ENCODE measurements at regions not wholly inside any gene's neighbourhood (a gene's known extent, or its start where the extent isn't known, plus 50 kb on each side); places are given as distances from the start of the nearest gene placed in this dataset.

DNA sequence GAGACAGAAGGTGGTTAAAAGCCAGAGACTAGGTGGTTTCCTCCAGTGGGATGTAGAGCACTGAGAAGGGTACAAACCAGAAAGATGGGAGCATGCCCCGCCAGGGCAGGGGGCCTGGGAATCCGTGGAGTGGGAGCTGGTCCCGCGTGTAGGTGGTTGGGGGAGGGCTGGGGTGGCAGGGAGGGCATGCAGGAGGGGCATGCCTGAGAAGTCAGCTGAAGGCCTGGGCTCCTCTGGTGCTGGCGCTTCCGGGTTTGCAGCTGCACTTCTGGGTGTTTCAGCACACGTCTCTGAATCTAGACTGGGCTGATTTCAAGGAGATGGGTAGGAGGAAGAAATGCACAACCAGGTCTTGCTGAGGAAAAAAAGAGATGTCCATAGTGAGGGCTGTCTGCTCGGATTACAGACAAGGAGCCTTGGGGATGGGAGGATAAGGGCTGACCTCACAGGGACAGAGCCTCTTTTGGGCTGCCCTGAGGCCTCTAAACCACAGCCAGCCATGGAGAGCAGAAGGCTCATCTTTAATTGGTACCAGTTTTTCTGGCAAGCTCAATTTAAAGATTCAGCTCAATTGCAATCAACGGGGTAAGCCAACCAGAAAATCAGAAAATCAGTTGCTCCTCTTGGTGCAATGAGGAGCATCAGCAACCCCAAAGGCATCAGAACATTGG lies 151.9 kb downstream of the FAM43A start:
- DNase-seq (ENCODE audit: low spot score) = no peak

DNA sequence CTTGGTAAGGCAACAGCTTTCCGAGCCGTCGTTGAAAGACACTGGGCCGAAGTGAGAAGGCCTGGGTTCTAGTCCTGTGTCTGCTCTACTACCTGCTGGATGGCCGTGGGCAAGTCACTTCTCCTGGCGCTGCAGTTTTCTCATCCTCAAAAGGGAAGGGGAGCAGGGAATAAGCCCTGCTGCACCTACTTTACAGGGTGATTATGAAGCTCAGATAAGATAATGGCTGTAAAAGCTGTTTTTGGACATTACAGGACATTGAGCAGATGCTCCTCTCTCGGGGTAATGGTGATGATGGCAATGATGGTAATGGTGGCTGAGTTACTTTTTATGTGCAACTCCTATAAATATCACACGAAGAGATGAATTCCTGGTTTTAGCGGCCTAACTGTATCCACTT lies 152.6 kb downstream of the FAM43A start:
- DNase-seq (ENCODE audit: low spot score) = no peak

- DNase-seq (ENCODE audit: low spot score) = no peak
Observed at GRCh38 chr3:194840661-194841514, 155.2 kb downstream of the FAM43A start.

GRCh38 chr3:194841515-194841841 lies 155.8 kb downstream of the FAM43A start:
- no peak for DNase-seq (ENCODE audit: low spot score)

GRCh38 chr3:194843556-194843955 lies 157.9 kb downstream of the FAM43A start:
- no peak for DNase-seq (ENCODE audit: low spot score)

DNA sequence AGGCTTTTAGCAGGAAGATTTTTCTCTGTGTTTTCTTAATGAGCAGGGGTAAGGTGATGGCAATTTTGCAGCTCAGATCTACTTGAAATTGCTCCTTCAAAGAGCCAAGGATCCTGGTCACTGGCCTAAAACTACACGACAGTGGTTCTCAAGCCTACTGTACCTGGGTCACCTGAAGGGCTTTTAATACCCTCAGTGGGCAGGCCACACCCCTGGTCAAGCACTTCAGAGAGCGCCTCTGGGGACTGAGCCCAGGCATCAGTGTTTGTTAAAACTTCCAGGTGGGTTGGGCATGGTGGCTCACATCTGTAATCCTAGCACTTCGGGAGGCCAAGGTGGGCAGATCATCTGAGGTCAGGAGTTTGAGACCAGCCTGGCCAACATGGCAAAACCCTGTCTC lies 158.4 kb downstream of the FAM43A start:
- DNase-seq (ENCODE audit: low spot score) = no peak

DNA sequence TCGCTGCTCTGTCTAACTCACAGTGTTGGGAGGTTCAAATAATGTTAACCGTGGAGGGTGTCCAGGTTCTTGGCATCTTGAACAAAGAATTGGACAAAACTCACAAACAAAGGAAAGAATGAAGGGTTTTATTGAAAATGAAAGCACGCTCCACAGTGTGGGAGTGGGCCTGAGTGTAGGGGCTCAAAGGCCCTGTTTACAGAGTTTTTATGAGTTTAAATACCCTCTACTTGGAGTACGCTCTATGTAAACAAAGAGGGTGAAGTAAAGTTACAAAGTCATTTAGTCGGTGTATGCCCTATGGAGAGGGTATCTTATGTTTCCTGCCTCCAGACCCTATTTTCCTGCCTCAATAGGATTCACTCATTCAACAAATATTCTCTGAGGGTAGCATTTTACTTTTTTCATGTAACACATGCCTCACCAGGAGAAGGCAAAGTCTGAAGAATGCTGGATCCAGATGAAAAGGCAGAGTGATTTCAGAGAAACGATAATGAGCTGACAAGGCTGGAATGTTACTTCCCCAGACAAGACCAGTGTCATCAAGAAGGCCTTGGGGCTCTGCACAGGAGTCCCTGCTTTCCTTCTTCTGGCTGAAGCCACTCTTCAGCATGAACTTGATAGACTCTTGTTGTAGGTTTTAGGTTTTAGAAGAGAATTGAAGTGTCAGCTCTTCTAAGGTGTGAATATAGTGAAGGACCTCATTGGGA lies 163.6 kb downstream of the FAM43A start:
- no peak for DNase-seq (ENCODE audit: low spot score)

- no peak for DNase-seq (ENCODE audit: low spot score)
Observed at GRCh38 chr3:194851254-194851653, 165.6 kb downstream of the FAM43A start.

DNA sequence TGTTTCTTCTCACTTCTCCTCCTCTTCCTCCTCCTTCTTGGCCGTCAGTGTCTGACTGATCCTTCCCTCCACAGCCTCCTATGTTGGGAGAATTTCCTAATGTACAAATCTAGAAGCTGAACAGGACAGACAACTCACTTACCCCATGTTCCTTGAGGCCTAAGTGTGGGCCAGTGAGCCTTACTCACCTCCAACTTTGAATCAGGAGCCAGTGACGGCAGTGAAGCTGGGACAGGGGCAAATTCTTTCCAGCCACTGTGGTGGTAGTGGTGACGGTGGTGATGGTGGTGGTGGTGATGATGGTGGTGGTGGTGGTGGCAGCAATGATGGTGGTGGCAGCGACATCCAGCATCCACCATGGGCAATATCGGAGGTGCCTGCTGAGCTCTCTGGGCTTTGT lies 166.3 kb downstream of the FAM43A start:
- no peak for DNase-seq (ENCODE audit: low spot score)

GRCh38 chr3:194852345-194852744 lies 166.7 kb downstream of the FAM43A start:
- no peak for DNase-seq (ENCODE audit: low spot score)

DNA sequence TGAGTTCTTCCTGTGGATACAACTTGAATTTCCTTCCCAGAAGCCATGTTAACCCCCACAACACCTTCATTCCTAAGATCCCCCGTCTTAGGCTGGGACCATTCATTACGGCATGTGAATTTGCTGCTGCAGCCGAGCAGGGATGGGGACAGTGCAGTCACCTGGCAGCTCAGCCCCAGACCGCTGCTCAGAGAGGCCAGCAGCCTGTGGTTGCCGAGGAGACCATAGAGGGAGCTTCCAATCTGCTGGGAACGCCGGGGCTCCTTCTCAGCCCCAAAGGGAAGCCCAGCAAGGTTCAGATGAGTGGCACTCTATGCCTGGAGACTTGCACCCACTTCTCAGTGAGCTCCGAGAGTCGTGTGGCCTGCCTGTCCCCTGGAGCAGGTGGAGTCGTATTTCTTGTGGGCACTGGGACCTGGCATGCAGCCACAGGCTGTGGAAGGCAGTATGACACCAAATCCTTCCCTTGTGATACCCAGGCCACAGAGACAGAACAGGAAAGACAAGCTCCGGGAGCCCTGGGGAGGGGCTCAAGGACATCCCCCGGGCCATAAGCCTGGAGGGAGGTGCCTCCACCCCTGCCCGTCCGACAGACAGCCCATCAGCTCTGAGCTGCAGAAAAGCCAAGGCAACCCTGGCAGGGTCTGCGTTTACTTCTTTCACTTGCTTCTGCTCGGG lies 167.3 kb downstream of the FAM43A start:
- DNase-seq (ENCODE audit: low spot score) = no peak

GRCh38 chr3:194854206-194854605 lies 168.5 kb downstream of the FAM43A start:
- no peak for DNase-seq (ENCODE audit: low spot score)

DNA sequence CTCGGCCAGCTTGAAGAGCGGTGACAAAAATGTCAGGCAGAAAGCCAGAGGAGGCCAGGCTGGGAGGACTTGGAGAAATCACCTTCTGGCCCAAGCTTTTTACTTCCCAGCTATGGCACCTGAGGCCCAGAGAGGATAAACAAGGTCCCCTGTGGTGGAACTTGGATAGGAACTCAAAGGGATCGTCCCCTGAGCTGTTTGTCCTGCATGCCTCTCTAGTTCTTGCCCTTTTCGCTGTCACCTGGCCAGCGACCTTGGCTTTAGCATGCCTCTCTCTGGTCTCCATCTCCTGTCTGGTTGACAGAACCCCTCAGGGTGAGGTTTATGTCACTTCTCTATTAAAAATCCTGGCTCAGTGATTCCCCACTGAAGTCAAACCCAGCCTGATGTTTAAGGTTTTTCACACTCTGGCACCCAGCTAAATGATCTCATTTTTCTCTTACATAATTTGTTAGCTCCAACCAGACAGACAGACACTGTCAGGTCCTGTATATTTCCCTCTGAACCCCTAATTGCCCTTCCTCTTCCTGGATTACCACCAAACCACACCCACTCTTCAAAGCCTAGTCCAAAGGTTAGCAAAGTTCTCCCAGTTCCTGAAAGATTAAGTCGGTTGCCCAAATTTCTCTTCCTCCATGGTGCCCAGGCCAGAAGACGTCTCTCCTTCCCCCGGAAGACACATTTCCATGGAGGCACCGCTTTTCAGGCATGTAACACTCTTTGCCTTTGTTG lies 169.1 kb downstream of the FAM43A start:
- no peak for DNase-seq (ENCODE audit: low spot score)

DNA sequence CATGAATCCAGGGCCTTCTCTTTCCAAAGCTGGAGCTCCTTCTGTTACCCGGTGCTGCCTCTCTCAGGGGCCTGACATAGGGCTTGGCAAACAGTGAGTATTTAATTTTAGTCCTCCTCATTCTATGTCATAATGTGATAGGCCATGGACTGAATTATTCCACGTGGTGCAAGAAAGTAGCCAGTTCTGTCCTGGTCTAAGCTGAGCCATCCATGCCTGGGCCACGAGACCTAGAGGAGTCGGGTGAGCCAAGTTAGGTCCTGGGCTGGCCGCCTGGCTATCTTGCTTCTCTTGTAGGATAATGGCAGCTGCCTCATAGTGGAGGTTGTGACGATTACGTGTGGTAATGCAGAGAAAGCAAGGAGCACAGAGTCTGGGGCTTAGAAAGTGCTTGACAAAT lies 170.6 kb downstream of the FAM43A start:
- DNase-seq (ENCODE audit: low spot score) = no peak

GRCh38 chr3:194857469-194858113 lies 171.9 kb downstream of the FAM43A start:
- DNase-seq (ENCODE audit: low spot score) = no peak

DNA sequence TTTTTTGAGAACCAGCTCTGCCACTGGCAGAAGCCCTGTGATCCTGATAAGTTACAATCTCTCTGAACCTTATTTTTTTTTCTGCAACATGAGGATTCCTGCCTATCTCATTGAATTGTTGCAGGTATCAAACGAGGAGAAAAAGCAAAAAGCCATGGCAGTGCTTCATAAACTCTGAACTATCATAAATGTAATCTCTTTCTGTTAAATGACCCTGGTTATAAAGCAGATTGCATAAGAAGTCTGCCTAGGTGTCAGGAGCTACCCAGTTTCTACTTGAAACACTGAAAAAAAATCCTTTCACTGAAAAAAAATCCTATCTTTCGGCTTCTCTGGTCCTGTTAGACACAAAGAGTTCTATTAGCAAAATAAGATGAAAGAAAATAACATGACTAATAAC lies 172.7 kb downstream of the FAM43A start:
- no peak for DNase-seq (ENCODE audit: low spot score)

DNA sequence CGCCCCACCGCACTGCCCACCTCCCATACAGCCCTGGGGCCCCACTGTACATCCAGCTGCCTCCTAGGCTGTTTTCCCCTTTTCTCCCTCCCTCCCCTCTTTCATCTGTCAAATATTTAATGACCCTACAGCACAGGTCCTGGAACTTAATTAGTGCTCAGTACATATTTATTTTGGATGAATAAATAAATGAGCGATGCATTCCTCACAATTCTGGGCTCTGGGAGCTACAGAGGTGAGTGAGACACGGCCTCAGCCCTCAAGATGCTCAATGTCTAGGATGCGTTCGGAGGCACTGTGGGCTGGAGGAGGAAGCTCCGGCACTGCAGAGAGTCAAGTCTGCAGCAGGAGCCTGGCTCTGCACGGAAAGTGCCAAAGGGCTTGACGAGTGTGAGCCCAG lies 175.0 kb downstream of the FAM43A start:
- no peak for DNase-seq (ENCODE audit: low spot score)

DNA sequence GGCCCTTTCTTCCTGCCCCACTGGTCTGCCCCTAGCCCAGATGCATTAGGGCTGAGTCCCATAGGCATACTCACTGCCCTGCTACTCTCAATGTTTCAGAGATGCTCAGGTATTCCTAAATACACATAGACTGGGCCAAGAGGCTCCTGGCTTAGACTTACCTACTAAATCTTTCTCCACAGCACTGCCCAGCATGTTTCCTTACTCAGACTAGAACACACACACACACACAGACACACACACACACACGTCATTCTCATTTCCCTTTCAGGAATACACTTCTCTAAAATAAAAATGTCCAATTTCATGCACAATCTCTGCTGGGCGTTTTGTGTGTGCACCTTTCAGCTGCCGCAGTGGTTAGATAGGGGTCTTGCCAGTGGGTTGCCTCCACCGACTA lies 175.7 kb downstream of the FAM43A start:
- DNase-seq (ENCODE audit: low spot score) = no peak

DNA sequence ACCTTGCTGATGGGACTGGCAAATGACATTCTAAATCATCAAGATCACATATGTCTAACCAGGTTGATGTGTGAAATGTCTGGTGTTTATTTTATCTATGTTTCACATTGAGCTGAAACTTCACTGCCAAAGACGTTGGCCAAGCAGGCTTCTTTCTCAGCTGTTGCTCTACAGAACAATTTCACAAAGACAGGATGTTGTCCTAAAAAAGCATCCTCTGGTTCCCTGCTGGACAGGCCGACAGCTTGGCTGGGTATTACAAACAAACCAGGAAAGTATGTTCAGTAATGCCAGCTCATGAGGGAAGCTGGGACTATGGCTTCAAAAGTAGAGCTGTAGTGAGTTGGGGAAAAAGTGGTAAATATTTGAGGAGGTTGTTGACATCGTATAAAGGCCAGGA lies 179.4 kb downstream of the FAM43A start:
- no peak for DNase-seq (ENCODE audit: low spot score)

DNA sequence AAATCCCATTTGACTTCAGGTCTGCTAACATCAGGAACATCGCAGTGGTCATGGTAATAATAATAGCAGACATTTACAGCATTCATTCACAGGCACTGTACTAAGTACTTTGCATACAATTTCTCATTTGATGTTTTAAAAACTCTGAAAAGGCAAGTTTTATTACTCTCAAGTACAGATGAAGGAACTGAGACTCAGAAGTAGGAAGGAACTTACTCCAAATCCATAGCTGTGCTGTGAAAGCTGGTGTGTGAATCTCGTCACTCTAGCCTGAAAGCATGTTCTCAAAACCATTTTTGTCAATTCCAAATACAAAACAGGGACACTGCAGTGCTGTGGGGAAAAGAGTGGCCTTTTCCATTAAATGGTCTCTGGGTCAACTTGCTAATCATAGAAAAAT lies 179.9 kb downstream of the FAM43A start:
- no peak for DNase-seq (ENCODE audit: low spot score)

- no peak for DNase-seq (ENCODE audit: low spot score)
Observed at GRCh38 chr3:194866236-194866635, 180.6 kb downstream of the FAM43A start.

Data from D341Med (cell line).